GM19035 (cell line): ENCODE measurements at regions not wholly inside any gene's neighbourhood (a gene's known extent, or its start where the extent isn't known, plus 50 kb on each side); places are given as distances from the start of the nearest gene placed in this dataset.

ENCODE experiments used
- ATAC-seq: cut with Tn5 transposase; IDR thresholded peaks from one replicate; pipeline ENCODE4 v1.9.1; 2021; ENCODE audit not compliant: unreplicated experiment

DNA sequence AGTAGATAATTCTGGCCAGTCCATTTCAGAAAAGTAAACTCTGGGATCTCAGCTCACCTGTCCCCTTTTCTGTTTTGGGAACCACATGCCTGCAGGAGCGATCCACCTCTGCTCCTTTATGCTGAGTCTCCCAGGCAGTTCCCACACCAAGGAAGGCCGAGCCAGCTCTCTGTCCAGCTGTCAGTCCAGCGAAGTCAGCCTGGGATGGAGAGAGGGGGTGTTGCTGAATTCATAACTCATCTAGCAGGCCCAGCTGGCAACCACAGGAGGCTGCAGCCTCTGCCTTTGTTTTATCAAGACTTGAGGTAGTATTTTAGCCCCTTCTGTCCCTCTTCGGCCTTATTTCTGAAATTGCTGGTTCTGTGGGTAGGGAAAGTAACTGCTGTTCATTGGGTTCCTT lies 209.9 kb downstream of the ARL4C start:
- ATAC-seq, result no peak

DNA sequence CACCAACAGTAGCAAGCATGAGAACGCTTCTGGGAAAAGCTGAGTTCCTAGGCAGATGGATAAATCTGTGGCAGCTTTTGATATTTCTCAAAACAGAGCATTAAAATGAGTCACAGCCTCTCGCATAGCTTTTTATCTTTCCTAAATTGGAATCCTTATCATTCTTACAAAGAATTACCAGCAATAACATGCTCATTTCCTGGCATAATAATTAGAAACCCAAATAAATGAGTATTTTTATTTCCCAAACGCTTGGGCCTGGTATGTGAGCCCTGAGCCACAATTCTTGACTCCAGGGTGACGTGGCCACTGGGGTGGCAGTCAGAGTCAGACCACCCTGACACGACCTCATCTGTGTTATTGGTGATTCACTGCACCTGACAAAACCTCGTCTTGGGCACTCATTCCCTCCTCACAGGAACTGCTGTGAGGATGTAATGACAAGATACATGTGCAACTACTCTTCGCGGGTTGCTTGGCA lies 210.7 kb downstream of the ARL4C start:
- no peak for ATAC-seq

DNA sequence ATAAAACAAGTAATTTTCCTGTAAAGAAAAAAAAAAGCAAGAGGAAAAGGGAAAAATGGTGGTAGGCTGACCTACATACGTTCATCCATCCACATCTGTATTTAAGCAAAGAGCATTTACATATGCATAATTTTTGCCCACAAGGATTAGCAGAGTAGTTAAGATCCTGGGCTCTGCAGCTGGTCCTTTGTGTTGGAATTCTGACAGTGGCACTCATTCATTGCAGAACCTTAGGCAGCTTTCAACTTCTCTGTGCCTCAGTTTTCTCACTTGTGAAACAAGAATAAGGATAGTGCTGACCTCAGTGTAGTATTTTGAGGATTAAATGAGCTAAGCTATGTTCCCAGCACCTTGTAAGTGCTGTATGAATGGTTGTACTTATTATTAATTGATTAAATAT lies 211.3 kb downstream of the ARL4C start:
- no peak for ATAC-seq

DNA sequence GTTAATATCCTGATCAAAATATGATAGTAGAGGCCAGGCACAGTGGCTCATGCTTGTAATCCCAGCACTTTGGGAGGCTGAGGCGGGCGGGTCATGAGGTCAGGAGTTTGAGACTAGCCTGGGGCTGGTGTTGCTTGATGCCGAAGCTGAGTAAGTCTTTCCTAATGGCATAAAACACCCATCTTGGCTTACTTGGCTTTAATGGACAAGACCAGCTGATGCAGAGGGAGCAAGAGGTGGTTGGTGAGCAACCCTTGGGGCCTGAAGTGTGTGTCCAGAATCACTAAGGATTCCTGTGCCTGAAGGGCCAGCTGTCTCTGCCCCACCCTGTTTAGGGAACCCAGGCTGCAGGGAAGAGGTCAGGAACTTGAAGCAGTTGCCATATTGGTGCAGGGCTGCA lies 217.2 kb downstream of the ARL4C start:
- no peak for ATAC-seq

DNA sequence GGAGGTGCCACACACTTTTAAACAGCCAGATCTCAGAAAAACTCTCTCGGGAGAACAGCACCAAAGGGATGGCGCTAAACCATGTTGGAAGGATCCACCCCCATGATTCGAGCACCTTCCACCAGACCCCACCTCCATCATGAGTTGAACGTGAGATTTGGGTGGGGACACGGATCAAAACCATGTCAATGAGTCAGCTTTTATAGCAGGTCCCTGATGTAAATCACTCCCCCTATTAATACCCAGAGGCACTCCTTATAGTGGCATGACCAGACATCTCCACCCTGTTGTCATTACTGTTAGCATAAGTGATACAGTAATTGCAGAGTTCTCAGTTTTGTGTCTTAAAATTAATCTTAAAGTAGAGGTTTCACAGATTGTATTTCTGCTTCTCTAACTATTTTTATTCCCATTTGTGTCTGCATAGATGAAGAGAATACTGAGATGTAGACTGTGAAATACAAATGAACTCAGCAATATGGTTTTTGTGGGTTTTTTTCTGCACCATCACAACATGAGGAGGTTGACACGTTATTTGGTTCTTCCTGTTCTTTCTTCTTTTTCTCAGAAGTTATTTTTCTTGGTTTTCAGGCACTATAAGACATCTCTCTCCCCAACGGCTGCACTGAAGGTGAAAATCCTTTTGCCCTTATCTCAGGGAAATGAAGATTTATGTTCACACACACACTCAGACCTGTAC lies 218.2 kb downstream of the ARL4C start:
- peak; percentile 50 for ATAC-seq

DNA sequence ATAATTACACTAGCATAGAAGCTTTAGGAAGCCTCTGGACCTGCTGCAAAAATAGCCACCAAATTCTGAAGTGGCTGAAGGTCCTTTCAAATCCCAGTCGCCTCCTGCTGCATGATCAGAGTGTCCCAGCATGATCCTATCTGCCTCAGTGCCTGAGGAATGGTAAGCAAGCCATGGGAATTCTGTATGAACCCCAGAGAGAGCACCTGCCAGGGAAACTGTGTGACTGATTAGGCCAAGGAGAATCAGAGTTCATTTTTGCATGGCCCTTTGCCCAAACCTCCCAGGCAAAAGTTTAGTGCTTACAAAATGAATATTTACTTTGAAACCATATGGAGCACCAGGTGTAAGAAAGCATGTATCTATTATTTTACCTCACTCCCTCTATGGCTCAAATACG lies 221.4 kb downstream of the ARL4C start:
- no peak for ATAC-seq

DNA sequence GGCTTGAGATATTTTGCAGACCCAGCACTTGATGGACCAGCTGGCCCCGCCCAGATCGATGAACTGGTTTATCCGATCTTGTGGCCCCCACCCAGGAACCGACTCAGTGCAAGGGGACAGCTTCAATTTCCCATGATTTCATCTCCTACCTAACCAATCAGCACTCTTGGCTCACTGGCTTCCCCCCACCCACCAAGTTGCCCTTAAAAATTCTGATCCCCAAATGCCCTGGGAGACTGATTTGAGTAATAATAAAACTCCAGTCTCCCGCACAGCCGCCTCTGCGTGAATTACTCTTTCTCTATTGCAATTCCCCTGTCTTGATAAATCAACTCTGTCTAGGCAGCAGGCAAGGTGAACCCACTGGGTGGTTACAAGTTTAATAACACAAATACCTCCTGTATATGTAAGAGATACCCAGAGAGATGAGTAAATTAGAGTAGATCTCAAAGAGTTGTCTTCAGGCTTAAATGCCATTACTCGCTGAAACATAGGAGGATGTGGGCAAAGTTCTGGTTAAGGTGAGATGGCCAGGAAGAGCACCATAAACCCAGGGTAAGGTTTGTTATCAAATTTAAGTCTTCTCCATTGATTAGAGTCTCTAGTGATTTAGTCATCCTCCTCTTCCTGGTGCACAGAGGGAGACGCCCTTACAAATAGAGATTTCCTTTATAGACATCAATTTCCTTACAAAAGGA lies 222.8 kb downstream of the ARL4C start:
- no peak for ATAC-seq

DNA sequence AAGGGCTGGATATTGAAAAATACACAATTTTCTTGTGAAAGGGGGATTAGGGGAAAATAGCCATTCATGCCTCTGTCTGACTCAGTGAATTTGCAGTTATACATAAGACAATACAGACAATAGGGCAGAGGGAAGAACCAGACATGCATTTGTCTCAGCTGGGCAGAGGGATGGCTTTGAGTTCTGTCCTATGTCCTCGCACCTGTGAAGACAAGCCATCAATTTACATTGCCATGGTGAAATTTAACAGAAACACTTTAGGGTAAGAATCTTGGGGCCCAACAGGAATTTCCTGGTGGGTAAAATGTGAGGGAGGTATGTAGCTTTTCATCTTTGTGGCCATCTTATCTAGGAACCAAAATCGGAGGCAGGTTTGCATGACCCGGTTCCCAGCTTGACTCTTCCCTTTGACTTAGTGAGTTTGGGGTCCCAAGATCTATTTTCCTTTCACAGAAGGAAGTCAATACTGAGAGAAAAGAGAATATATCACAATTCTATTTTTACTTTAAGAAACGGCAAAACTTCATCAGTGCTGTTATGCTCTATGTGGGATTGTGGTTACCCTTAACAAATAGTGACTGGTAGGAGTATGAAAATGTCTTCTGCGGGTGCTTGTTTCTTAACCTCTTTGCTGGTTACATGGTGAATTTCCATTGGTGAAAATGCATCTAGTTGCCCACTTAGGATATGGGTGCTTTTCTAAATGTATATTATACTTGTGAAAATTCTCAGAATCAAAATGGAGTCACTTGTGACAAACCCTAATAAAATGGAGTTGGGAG lies 221.8 kb downstream of the SPP2 start:
- no peak for ATAC-seq

DNA sequence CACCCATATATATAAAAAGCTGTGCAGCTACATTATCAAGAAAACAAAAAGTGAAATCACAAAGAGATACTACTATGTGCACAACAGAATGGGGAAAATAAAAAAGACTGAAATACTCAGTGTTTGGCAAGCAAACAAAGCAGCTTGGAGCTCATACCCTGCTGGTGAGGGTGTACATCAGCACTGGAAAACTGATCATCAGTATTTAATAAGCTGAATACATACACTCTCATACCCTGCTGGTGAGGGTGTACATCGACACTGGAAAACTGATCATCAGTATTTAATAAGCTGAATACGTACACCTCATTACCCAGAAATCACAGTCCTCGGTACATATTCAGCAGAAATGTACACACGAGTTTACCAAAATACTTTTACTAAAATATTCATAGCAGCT lies 220.8 kb downstream of the SPP2 start:
- ATAC-seq, result no peak

DNA sequence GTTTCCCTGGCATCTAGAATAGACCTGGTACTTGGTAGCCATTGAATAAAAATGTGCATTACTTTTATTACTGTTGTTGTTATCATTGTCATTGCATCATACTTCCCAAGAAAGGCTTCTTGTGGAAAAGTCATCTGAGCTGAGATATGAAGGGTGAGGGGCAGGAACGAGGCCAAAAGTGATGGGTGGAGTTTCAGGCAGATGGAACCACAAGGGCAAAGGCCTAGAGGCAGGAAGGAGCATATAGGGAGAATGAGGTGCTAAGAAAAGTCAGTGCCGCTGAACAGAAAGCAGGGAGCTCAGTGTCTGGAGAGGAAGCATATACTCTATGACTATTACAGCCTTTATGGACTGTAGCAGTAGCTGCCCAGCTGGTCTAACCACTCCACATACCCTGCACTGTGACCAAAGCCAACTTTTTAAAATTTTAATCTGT lies 219.3 kb downstream of the SPP2 start:
- no peak for ATAC-seq

DNA sequence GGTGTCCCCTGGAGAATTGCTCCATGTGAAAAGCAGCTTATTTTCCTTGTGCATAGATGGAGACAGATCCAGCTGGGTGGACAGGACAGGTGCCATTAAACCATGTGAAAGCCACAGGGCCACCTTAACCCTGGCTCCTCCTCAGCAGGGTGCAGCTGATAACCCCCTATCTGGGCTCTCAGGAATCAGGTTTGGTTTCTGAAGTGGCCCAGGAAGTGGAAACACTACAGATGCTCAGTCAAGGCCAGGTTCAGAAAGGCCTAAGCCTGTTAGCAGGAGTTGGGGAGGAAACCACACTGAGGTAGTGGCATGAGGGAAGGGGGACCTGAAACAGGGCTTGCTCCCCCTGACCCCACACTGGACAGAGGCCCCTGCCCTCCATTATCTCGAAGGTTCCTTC lies 217.0 kb downstream of the SPP2 start:
- ATAC-seq, result no peak

DNA sequence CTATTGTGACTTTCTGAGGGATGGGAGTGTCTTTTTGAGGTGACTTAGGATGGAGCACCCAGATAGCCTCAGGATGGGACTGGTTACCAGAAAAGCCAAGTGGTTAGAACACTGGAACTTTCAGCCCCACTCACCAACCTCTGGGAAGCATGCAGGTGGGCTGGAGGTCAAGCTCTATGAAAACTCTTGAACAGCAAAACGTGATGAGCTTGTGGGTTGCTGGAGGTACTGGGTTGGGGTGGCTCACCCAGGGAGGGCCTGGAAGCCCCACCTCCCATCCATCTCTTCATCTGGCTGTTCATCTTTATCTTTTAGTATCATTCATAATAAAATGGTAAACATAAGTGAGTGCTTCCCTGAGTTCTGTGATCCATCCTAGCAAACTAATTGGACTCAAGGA lies 216.4 kb downstream of the SPP2 start:
- no peak for ATAC-seq

DNA sequence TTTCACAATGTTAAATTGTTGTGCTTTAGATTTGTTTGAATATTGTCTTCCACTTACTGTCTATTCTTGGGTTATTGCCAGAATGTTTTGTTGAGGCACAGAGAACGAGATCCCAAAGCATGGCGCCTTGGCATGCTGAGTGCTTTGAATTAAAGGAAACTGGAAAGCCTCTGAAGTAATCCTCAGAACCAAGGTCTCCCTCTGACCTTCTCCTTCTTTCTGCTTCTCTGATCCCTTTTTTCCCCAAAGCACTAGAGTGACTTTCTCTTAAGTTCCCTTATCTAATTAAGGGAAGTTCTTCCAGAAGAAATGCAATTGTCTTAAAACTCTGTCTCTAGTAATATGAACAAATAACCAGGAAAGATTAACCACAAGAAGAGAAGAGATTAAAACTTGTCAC lies 214.7 kb downstream of the SPP2 start:
- no peak for ATAC-seq

DNA sequence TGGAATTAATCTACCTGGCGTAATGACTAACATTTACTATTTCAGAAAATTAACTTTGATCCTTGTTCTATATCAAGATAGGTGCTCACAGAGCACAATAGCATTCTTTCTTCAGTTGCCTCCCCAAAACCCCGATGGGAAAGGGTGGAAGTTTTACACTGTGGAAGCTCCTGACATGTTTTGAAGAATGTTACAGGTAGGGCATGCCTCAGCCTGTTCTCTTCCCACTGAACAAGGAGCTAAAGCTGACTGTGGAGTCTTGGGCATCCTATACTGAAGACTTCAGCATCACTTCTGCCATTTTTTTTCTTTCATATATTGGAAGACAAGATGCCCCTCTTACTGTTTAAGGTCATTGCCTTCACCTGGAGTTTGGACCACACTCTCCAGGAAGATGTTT lies 211.2 kb downstream of the SPP2 start:
- ATAC-seq, result no peak

DNA sequence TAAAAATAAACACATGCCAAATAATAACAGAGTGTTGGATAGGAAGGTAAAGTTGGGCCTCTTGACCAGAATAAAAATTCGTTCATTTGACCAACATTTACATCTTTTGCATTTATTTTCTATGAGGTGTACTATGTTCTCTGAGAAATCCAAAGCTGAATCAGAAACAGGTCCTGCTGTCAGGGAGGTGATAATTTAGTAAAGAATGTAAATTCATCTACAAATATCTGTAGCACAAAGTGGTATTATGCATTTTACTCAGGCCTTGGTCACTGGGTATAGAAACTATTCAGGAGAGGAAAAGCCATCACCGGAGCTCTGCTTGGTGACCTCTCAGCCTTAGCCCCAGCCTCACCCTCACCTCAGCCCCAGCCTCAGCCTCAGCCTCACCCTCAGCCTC lies 208.9 kb downstream of the SPP2 start:
- no peak for ATAC-seq

DNA sequence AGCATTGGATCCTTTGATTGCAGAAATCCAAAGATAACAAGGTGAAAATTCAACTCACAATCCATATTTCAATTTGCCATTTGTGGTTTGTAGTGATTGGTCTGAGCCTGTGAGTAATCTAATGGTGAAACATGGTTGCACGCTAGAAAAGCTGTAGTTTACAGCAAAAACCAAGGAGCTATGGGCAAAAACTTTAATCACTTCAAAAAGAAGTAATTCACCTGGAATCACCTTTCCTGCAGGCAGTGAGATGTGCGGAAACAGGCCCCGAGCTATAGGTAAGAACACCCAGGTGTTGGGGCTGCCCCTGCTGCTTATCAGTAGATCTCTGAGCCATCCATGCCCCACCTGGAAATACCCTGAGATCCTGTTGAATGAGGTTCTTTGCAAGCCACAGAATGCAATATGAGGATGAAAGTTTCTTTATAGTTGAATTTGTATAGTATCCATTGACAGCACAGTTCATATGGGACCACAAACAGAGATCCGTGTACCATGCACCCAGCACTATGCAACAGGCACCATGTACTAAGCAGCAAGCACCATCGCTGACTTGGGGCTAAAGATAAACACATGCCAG lies 208.2 kb downstream of the SPP2 start:
- no peak for ATAC-seq

DNA sequence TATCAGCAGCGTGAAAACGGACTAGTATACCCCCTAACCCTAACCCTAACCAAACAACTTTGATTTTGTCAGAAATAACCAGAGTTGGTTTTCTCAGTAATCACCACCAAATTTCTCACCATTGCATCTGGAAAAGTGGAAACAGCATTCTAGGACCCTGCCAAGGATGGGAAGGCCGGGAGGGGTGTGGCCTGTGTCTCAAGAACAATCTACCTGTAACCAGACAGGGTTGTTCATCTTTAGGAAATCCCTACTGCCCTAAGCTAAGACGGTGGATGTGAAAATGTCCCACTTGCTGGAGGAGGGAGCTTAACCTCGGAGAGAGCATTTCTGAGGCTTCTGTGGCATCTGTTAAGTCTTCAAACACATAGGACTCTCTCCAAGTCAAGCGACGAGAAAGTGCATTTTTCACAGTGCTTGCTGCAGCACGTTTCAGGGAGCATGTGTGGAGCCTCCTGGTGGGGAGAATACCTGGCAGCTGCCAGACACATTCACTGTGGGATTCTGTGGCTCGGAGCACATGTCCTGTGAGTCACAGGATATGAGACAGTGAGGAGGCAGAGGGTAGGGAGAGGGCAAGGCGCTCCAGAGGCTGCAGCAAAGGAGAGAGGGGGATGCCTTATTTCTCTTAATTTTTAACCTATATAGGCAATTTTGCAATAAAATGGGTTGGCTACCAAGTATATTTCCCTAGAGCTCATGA lies 207.5 kb downstream of the SPP2 start:
- ATAC-seq, result no peak

DNA sequence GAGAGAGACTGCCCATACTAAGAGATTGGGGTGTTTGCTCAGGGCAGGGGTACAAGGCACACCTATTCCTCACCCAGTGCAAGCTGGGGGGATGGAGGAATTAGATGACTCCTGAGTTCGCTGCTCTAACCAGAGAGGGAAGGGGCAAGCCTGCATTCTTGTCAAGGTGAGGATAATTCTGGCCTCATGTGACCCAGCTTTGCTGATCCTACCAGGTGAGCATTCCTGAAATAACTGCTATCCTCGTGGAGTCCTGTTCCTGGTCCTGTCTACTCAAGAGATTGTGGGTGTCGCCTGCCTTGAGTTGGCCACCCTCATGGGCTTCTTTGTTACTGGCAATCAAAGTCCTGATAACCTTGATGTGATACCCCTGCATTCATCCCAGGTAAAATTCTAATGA lies 206.0 kb downstream of the SPP2 start:
- no peak for ATAC-seq

DNA sequence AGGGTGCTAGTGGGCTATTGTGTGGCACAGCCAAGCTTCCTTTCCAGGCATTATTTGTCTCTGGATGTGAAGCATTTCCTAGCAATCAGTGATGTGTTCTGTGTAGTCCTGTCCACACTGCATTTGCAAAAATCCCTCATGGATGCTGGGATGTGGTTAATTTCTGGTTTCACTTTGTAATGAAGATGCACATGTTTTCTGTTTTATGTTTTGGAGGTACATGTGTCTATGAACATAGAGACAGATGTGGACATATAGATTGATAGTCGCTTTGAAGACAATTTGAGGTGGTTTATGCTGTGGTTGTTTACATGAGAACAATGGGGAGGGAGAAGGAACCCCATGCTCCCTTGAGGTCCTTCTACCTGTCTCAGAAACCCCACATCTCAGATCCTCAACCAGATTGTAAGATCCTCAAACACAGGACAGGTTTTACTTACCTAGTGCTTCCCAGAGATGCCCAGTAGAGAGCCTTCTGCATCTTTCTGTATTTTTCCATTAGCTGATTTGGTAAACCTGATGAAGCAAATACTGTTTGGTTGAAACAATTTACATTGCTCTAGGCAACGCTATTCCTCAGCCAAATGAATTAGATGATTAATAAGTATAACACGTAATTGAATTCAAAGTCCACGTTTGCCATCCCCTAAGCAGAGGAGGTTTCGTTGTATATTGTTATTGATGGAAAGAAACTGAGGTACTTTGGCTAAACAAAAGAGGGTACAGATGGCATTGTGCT lies 204.4 kb downstream of the SPP2 start:
- ATAC-seq, result no peak

DNA sequence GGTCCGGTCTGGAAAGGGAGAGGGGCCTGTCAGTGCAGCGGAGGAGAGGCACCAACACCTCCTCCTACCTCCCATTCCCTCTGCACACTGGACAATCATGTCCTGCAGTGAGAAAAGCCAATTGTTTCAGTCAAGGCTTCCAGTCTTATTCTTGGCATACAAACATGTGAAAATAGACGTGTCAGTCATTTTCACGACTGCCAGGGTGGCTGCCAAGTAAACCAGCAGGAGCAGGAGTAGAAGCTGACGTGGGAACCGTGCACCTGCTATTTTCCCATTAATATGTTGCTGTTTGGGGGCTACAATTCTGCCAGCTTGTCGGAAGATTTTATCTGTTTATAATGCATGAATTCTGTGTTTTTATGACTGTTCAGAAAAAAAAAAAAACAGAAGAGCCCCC lies 202.3 kb downstream of the SPP2 start:
- no peak for ATAC-seq
